HG03378 (cell line): ENCODE measurements at regions not wholly inside any gene's neighbourhood (a gene's known extent, or its start where the extent isn't known, plus 50 kb on each side); places are given as distances from the start of the nearest gene placed in this dataset.
A peak's percentile ranks its signal among the peaks of the same experiment; 100 is the strongest.

Experiments used
- ATAC-seq: cut with Tn5 transposase; IDR thresholded peaks from one replicate; pipeline ENCODE4 v1.9.1; 2021; ENCODE audit warnings: mild to moderate bottlenecking, moderate library complexity; ENCODE audit not compliant: unreplicated experiment

DNA sequence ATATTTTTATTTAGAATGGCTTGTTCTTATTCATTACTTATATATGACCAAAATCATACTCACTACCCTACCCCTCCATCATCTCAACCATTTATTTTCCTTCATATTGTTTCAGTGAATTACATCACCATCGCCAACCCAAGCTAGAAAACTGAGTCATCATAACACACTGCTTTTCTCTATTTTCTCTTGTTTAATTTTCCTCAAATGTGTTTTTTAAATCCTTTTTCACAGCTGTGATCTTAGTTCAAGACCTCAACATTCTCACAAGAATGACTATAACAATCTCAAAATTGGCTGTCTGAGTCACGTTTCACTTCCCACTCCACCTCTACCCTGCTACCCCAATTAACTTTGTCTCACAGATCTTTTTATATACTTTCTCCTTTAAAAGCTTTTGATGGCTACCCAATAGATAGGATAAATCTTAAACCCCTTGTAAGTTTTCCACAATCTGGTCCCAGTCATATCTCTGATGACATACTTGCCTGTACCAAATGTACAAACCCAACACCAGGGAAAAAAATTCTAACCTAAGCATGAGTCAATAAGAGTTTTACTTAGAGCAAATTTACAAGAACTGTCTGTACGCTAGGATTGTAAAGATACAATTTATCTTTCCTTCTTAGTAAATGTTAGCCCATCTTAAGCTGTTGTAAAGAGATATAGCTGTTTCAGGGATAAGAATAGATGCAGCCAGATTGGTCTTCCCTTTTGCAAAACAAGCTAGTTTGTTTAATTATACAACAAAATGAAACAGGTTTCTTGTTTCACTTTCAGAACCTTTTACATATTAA is 635.1 kb upstream of the SLC39A10 start:
- peak; percentile 84 for ATAC-seq

DNA sequence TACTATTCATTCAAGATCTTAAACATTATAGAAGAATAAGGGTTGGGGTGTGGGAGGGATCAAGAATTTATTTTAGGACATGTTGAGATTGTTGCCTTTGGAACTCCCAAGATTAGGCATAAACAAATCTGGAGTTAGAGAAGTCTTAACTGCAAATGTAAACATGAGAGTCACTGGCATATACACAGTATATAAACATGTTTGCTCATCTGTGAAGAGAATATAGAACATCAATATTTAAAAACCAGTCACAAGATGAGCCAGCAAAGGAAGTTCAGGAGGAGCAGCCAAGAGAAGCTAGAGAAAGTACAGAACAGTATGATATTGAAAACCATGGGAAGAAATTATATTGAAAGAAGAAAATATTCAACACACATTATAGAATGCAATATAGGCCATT is 638.6 kb upstream of the SLC39A10 start:
- ATAC-seq: no peak

DNA sequence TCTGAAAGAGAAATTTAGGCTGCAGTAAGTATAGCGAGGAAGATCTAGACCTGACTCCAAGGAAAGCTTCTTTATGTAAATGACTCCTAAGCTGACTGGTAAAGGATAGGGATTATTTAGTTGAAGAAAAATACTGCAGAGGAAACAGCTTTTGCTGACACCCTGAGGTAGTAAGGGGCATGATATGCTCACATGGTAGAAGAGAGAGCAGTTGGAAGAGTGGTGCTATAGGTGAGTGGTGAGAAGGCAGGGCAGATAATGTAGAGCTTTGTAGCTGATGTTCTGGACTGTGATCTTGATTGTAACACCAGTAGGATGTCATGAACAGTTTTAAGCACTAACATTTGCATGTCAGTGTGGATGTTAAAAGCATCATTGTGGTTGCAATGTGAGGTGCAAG is 639.1 kb upstream of the SLC39A10 start:
- ATAC-seq: no peak

DNA sequence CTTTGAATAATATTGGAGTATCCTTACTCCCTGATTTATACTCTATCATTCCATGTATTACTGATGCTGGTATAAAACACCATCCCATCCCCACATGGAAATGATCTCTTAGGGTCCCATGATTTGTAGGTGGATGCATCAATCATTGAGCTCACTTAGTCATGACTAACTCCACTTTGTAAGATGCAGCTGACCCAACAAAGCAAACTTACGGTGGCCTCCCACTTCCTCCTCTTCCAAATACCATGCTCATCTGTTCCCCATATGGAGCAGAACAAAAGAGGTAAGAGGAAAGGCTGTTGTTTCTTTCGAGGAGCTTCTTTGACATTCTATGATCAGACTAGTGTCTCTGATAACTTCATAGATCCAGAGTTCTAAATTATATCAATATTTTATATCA is 640.2 kb upstream of the SLC39A10 start:
- ATAC-seq: no peak

DNA sequence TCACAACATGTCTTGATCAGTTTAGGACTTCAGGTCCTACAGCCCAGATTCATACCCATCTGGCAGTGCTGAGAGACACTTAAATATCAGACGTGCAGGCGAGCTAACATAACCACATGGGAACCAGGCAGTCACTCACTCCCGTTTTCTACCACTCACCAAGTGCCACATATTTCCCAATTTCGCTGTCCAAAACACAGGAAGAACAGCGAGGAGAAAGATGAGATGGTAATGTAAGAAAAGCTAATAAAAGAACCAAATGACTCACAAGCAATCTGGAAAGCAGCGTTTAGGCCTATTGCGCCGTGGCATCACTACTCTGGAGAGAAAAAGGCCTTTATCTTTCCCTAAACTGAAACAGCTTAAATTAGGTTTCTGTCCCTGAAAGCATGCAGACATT is 647.8 kb upstream of the SLC39A10 start:
- no peak for ATAC-seq

DNA sequence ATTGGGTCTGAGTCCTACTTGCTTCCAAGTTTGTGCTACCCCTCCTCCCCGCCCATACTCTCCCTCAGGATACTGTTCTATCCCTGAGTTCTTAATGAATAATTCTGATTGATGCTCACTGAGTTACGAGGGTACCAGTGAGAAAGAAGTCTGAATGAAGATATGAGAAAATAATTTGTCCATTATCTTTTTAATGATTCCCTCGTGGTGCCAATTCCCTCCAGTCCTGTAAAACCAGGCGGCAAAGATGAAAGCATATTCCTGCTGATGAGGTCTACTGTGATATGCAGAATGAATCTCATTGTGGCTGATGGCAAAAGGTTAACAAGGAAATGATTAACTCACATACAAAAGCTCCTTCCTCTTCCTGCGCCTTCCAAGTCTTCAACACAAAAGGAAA is 650.2 kb upstream of the SLC39A10 start:
- no peak for ATAC-seq

DNA sequence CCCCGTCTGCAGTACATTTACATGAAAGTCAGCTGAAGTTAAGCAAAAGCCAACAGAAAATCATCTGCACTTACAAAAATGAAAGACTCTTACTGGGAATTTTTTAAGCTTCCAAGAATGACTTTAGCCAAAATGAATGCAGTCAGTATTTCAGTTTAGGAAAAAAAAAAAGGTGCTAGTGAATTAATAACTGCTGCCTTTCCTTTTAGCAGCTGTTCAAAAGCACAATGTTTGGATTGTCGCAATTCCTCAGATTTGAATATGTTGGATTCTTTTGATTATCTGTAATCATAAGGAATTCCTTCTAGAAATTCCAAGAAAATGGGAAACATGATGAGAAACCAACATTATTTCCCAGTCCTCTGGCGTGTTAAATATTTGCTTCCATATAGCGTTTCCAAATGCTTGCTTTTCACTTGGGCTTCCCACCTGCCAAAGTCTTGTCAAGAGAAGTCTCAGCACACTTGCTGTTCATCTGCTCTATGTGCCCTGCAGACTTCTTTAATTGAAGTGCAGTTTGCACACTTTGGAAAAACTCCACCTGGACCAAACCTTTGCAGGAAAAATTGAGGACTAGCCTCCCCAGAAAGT is 653.0 kb upstream of the SLC39A10 start:
- ATAC-seq: no peak

DNA sequence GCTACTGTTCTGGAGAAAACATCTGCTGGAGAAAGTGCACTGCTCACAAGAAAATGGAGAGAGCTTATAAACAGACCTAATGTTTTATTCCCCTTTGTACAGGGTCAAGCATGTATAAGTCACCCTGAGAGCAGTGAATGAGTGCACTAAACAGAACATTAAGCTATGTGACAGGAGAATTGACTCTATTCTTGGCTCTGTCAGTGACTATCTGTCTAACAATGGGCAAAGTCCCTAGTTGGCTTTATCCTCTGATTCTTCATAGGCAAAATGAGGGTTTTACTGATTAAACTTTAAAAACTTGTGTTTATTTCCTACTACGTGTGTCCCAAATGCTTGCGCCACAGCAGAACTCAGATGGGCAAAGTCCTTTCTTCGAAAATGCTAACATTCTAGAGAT is 655.1 kb upstream of the SLC39A10 start:
- no peak for ATAC-seq

DNA sequence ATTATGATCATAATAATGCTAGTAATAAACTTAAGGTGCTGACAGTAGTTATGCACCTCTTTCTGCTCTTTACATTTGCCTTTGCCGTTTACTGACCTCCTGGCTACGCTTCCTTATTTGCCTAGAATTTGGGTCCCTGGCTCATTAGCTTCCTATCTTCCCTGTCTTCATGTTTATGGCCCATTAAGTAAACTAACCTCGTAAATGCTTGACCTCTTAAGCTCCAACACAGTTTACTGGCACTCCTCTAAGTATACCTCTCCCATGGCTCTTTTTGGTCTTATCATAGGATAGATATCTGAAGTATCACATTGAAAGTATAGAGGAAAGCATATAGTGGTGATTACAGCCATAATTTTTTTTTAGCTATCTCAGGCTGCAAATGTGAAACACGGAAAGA is 657.3 kb upstream of the SLC39A10 start:
- no peak for ATAC-seq

DNA sequence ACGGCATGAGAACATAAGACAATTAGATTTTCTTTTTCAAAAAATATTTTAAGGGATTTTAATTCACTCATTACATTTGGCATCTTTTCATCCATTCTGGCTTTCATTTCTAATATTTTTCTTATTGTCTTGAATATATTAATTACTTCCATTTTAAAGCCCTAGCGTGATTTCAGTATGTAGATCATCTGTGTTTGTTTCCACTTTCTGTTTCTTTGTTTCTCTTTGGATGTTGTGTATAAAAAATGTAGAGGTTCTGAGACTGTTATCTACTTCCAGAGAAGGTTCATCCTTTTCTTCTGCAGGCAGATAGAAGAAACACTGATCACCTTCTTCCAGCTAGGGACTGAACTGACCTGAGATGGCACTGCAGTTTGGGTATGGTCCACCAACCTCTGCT is 664.4 kb upstream of the SLC39A10 start:
- ATAC-seq: no peak

DNA sequence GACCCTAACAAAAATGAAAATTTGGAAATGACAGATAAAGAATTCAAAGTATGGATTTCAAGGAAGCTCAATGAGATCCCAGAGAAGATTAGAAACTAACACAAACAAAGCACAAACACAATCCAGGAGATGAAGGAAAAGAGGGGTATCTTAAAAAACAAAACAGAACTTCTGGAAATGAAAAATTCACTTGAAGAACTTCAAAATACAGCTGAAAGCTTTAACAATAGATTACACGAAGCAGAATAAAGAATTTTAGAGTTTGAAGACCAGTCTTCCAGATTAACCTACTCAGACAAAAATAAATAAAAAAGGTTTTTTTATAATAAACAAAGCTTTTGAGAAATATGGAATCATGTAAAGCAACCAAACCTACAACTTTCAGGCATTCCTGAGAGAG is 671.8 kb upstream of the SLC39A10 start:
- no peak for ATAC-seq

DNA sequence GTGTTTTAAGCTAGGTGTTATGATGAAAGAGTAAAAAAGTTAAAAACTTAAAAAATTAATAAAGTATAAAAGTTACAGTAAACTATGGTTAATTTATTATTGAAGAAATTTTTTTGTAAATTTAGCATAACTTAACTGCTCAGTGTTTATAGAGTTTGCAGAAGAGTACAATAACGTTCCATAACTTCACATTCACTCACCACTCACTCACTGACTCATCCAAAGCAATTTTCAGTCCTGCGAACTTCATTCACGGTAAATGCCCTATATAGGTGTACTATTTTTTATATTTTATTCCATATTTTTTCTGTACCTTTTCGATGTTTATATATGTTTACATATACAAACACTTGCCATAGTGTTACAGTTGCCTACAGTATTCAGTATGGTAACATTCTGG is 694.8 kb upstream of the SLC39A10 start:
- no peak for ATAC-seq

DNA sequence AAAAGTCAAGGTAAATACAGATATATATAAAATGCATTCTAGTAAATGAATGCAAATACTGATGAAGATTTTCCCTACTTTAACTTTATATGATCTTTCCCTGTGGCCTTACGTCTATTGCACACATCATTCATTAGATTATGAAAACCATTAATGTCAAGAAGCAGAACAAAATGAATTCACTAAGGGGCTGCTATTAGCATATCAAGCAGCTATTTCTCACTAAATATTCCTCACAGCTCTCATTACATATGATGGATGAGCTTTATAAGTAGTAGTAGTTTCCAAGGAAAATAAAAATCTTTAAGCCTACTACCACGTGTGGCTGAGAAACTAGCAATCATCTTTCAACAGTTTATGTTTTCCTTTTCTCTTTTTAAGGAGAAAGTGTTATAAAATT is 702.8 kb upstream of the SLC39A10 start:
- ATAC-seq: no peak

DNA sequence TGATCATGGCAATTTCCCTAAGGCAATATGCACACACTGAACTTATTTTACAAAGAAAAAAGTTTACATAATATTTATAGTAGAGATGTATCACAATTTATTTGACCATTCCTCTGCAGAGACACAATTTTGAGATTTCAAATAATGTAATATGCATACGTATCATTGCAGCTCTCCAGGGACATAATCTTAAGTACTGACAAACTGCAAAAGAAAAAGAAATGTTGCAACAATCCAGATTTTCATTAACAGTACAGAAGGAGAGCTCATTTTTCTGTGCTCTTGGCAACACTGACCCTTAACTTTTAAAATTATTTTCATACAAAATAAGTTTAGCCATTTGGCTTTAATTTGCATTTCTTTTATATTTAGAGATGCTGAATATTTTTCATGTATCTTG is 710.2 kb upstream of the SLC39A10 start:
- ATAC-seq: no peak

DNA sequence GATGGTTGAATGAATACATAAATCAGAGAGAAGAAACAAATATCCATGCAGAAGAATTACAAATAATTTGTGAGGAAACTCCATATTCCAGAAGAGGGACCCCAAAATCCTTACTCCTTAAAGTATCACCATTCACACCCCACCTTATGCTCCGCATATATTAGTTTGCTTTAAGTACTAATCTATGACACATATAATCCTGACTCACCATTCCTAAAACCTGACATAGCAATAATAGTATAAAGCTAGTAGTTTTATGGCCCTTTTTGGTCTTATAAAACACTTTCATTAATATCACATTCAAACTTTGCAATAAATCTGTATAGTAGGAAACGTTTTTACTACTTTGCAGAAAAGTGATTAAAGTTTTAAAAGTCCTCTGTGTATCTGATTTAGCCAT is 719.0 kb upstream of the SLC39A10 start:
- ATAC-seq: no peak

DNA sequence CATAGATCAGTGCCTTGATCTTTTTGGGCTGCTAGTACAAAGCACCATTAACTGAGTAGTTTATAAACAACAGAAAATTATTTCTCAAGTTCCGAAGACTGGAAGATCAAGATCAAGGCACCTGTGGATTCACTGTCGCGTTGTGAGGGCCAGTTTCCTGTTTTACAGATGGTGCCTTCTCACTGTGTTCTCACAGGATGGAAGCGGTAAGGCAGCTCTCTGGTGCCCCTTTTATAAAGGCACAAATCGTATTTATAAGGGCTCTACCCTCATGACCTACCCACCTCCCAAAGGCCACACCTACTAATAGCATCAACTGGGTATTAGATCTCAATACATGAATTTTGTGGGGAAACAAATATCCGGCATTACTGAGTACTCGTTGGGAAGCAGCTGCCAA is 729.5 kb upstream of the SLC39A10 start:
- ATAC-seq: no peak

DNA sequence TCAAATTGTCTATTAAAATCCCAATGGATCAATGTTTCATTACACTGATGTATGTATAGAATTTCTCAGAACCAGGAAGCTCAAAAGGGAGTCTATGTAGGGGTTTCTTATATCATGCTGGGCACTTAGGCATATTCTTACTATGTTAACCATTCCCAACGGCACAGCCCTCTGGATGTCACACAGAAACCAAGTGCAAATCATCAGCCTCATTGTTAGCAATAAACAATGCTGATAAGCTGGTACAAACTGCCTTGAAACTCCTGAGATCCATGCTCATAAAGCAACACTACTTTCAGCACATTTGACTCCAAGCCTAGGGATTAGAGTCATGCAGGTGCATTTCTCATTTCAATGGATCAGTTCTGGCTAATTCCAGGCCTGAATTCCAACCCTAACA is 730.2 kb upstream of the SLC39A10 start:
- no peak for ATAC-seq

DNA sequence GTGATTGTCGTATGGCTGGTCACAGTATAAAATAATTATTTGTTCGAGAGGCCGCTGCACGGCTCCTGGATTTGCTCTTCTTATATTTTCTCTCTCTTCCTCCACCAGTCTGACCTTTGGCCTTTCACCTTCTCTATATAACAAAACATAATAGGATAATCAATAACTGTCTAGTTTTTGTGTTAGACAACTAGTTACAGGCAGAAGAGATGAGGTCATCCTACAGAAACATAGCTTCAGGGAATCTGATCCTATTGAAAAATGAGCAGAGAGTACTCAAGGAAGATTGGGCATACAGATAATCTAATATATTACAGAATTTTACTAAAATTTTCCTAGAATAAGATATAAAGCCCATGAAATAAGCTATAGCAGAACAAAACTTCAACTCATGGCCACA is 731.3 kb upstream of the SLC39A10 start:
- ATAC-seq: no peak

DNA sequence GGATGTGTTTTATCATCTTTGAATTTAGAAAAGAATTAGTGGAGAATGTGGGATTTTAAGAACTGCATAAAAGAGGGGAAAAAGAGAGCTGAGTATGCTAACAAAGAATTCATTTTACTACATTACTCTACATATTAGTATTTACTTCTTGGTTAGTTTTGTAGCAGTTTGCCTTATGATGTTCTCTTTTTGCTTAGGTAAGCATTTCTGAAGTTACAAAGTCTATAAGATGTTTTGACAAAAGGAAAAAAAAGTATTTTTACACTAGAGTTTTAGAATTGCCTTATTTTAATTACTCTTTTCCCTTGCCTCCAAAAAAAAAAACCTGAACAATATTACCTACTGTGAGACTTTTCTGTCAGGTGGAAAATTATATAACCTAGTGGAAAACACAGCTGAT is 739.5 kb upstream of the SLC39A10 start:
- ATAC-seq: no peak

DNA sequence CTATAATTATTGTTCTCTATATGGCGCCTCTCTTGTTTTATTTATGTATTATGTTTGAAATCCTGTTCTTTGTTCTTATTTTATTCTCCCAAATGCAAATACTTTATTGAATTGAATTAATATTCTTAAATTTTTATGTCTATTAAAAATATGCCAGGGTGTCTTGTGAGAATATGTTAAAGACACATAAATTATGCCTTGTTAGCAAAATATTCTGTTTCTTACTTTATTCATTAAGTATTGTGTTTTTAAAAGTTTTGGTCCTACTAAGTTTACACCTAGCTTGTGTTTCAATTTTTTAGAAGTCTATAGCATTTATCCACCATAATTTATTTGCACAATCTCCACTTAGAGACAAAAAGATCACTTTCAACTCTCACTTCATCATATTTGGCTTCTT is 741.5 kb upstream of the SLC39A10 start:
- ATAC-seq: no peak

DNA sequence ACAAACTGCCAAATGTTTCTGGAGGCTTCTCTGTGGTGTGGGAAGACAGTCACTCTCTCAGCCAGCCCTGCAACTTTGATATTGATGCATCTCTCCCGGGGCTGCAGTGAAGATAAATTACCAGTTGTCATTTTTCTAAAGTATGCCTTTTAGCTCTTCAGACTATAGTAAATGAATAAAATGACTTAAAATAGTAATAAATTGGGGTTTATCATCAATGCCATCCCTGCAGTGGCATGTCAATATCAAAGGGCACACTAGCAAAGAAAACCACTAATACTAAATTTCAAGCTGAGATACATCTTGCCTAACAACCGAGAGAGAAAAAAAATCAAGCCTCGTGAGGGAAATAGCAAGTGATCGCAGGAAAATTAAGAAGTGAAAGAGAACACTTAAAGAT is 749.5 kb upstream of the SLC39A10 start:
- ATAC-seq: no peak

DNA sequence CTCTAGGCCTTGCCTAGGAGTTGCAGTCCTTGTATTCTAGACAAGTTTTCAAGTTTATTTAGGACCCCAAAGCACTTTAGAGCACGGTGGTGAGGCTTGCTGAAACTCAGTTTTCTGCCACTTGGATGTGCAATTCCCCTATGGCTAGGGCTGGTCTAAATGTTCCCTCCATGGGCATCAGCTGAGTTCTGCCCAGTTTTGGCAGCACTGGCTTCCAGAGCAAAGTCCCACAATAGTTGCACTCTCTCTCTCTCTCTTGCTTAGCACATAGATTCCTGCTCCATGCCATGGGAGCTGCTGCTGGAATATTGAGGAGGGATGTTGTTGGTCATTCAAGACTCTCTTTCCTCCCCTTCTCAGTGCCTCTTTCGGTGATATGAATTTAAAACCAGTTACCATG is 760.2 kb upstream of the SLC39A10 start:
- no peak for ATAC-seq

DNA sequence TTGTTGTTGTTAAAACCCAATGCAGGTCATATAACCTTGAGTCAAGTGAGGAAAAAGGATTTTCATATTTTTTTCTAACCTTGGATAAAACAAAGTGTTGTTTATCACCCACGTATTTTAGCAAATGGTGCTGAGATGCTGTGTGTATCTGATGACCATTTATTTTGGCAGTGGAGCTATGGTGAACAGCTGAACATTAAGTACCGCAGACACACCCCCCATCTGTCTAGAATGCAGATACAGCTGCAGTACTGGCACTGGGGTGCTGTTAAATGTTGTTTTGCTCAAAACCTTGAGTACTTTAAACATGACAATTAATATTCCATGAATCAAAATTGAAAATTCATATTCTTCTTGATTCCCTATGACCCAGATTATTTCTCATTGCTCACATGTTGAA is 773.3 kb upstream of the SLC39A10 start:
- no peak for ATAC-seq
